ENCODE measurements at regions not wholly inside any gene's neighbourhood (a gene's known extent, or its start where the extent isn't known, plus 50 kb on each side); places are given as distances from the start of the nearest gene placed in this dataset.

GRCh38 chr13:61648547-61648946 is 232.9 kb upstream of the PCDH20 start:
- TF ChIP-seq, protein P1, sequence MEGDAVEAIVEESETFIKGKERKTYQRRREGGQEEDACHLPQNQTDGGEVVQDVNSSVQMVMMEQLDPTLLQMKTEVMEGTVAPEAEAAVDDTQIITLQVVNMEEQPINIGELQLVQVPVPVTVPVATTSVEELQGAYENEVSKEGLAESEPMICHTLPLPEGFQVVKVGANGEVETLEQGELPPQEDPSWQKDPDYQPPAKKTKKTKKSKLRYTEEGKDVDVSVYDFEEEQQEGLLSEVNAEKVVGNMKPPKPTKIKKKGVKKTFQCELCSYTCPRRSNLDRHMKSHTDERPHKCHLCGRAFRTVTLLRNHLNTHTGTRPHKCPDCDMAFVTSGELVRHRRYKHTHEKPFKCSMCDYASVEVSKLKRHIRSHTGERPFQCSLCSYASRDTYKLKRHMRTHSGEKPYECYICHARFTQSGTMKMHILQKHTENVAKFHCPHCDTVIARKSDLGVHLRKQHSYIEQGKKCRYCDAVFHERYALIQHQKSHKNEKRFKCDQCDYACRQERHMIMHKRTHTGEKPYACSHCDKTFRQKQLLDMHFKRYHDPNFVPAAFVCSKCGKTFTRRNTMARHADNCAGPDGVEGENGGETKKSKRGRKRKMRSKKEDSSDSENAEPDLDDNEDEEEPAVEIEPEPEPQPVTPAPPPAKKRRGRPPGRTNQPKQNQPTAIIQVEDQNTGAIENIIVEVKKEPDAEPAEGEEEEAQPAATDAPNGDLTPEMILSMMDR (IDR thresholded peaks at IDR 0.05; ENCODE audit: low read depth, low read length, missing input control) = no peak
- TF ChIP-seq TAF1 (conservative IDR thresholded peaks at IDR 0.05) (no peak), JUND (IDR thresholded peaks at IDR 0.05) (no peak), YY1 (IDR thresholded peaks at IDR 0.05) (no peak), ATF3 (IDR thresholded peaks at IDR 0.05) (no peak), ZBTB33 (IDR thresholded peaks at IDR 0.05) (no peak), RAD21 (IDR thresholded peaks at IDR 0.05) (no peak), REST (IDR thresholded peaks at IDR 0.05) (no peak), EGR1 (IDR thresholded peaks at IDR 0.05; ENCODE audit: low read depth in 2 of 2) (no peak), FOXA2 (IDR thresholded peaks at IDR 0.05) (no peak)
- TF ChIP-seq, protein P2, sequence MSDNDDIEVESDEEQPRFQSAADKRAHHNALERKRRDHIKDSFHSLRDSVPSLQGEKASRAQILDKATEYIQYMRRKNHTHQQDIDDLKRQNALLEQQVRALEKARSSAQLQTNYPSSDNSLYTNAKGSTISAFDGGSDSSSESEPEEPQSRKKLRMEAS (IDR thresholded peaks at IDR 0.05) = no peak

Measured in liver (tissue), 3 donors.